Stimulated activated CD8-positive, alpha-beta memory T cell treated with anti-CD3 and anti-CD28 coated beads, Interleukin-12 subunit alpha, Interleukin-12 subunit beta, amount 100 ng/mL, for 1 hour (primary cell): ENCODE measurements at regions not wholly inside any gene's neighbourhood (a gene's known extent, or its start where the extent isn't known, plus 50 kb on each side); places are given as distances from the start of the nearest gene placed in this dataset.

Source experiments
- DNase-seq: peaks from one replicate; pipeline ENCODE4 v3.0.0-alpha.2; 2020; ENCODE audit warnings: low read depth

DNA sequence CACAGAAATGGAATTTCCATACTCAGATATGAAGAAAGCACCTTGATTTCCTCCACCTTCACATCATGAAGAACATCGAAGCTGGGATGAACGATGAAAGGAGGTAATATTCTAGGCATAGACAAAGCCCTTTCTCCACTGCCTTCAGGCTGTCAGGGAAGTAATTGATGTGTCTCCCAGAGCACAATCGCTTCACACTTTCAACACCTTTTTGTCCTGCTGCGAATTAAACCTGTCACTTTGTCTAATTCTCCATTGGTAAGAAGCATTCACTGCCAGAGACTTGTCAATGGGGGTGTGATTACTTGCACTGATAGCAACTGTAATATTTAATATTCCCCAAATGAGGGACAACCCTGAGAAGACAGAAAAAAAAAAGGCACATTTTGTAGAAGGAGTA, 260.1 kb downstream of the ETS1 start:
- DNase-seq, result no peak

- no peak for DNase-seq
Observed at GRCh38 chr11:128326791-128327190, 260.6 kb downstream of the ETS1 start.

DNA sequence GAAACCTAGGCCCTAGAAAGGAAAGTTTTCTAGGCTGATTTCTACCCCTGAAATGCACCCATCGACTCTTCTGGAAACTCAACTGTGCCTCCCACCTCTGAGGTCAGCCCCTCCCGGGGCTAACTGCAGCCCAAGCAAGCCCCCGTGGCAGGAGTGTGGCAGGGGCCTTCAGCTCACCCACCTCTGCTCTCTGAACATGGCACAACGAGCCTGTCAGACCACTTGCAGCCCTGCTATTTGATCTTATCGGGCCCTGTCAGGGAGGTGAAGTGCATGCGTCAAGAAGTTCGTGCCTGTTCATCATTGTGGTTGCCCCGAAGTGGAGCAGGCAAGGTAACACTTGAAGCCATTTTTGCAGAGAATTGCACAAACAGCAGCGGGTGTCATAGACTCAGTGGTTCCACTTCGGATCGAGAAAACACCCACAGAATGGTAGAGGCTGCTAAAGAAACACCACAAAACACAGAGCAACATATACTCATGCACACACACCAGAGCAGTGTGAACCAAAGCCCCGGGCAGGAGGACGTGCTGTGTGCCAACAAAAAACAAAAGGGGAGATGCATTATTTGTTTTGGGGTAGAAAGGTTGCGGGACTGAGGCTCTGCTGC, 262.7 kb downstream of the ETS1 start:
- peak; percentile 70 for DNase-seq

DNA sequence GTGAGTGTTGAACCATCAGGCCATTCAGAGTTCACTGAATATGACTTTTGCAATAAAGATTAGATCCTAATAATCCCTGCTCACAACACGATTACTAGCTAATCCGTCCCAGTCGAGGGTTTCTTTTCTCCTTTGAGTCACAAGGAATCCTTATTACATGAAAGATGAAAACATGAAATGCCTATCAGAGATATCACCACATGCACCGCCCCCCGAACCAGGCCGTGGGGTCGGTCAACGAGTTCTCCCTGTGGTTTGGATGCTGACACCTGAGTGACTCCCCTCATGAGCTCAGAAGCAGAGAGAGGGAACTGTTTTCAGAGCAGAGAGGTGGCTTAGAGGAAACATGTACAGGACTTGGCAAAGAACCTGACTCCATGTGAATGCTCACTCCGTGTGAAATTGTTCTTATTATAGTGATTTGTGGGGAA, 263.3 kb downstream of the ETS1 start:
- peak; percentile 21 for DNase-seq

DNA sequence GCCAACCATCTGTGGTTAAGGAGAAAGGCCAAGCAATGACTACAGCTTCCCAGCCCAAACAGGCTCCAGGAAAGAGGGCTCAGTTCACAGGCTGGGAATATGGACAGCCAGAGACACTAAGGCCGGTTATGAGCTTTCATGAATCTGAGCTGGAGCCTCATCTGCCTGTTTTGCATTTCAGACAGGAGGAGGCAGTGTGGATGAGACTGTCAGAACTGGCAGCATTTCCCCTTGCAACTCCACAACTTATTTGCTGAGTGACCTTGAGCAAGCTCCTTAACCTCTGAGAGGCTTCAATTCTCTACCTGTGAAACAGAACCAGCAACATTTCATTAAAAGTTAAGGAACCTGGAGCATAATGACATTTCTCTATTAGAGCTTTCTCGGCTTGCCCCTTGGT, 264.0 kb downstream of the ETS1 start:
- no peak for DNase-seq

GRCh38 chr11:128318856-128319474, 268.4 kb downstream of the ETS1 start:
- DNase-seq, result peak; percentile 55

DNA sequence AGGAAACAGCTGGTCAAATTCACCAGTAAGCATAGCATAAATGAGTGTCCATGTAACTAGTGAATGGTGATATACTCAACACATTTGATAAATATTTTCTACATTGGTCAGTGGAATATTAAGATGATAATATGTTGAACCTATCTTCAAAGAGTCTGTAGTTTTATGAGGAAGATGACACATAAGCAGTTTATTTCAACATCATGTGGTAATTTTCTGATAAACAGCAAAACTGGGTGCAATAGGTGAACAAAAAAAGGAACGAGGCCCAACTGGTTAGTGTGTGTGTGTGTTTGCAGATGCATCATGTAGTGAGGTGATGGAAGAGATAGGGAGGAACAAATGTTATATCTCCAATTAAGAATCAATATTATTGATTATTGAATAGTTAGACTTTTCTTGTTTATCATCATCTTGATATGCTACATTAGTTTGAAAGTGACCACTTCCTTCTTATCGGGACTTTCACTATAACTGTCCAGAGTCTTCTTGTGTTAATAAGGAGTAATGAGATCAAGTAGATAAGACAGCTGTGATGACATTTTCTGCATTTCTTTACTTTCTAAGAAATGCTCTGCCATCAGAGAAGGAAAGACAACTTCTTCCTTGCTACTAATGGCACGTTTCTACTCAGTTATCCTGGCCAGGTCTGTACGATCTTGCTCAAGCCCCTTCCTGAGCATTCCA, 270.7 kb downstream of the ETS1 start:
- no peak for DNase-seq

GRCh38 chr11:128315933-128316332, 271.4 kb downstream of the ETS1 start:
- DNase-seq, result no peak

GRCh38 chr11:128313931-128314330, 273.4 kb downstream of the ETS1 start:
- DNase-seq, result no peak

DNA sequence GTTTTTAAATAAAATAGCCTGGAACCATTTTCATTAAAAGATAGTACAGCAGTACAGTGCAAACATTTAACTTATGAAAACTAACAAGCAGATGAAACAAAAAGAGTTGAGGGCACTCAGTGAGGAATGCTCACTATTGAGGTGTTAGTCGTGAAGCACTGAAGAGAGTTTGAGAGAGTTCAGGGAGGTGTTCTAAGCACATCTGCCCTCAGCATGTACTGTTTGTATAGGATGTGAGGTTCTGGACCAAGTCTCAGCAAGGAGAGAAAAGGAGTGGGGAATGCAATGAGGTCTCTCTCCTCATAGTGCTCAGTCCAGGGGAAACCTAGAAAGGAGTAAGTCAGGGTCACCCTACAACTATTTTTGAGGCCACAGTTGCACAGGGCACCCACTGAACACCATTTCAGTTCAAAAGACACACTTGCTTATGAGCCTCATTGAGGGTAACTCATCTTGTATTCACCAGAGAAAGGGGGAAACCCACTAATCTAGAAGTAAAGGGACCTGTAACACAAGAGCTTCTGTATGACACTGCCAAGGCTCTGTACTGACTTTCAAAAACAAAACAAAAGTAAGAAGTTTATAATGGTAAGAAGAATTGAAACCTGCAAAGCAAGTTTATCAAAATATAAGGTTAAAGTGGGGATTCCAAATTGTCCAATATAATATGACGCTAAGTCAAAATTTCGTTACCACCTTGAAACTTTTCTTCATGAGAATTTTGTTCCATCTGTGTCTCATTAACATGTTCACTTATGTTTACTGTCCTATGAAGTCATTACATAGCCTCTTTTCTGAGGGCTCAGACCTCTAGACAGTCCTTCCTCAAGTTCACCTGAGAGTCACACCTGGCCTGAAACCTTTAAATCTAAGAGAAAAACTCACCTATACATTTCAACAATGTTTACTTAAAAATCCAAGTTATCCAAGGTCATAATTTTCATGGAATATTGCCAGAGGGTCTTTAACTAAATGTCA, 275.3 kb downstream of the ETS1 start:
- no peak for DNase-seq

GRCh38 chr11:128310676-128311445, 276.5 kb downstream of the ETS1 start:
- no peak for DNase-seq

- DNase-seq, result no peak
Observed at GRCh38 chr11:128310005-128310404, 277.4 kb downstream of the ETS1 start.

- DNase-seq, result no peak
Observed at GRCh38 chr11:128308794-128309193, 278.6 kb downstream of the ETS1 start.

GRCh38 chr11:128305588-128305987, 281.8 kb downstream of the ETS1 start:
- DNase-seq, result no peak

GRCh38 chr11:128304666-128305485, 282.5 kb downstream of the ETS1 start:
- no peak for DNase-seq

GRCh38 chr11:128304116-128304515, 283.2 kb downstream of the ETS1 start:
- DNase-seq, result no peak

DNA sequence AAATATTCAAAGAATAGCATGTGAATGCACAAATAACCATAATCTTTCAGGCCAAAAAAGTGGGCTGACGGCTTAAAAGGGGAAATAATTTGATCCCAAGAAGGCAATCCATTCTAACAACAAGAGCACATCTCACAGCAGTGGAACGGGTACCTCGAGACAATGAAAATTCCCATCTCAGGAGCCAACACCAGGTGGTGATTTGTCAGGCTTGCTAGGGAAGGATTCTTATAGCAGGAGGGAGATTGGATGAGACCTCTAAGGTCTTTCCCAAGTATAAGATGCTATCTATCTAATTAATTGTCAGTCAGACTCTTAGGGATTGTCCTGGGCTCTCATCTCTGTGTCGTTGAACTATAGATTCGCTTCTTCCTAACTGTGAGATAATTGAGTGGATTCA, 284.0 kb downstream of the ETS1 start:
- no peak for DNase-seq

DNA sequence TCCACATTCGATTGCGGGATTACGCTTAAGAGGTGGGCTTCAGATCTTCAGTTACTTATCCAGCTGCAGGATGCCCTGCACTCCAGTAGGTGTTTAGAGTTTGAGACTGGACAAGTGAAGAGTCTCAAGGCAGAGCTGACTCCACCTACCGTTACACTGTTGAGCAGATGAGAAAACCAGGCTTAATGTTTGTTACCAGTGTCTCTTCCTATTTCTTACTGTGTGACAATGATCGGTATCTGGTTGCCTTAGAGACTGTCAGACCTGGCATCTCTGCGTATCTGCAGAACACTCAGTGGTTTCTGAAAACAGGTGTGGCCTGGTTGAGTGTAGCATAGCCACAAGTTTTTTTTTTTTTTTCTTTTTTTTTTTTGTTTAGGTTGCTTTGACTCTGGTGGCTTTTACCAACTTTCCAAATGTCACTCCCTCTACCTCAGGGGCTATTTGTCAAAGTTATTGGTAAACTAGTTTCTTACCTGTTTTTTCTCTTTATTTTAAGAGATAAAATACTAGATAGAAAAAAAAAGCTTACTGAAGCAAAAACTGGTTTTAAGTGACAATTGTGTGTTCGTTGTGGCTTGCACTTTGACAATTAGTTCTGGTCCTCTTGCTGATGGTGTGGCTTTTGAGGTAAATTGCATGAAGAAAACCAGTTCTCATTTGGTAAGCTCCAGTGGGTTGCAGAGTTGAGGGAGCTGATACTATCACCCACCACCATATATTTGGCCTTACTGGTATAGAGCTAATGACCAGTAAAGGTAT, 284.8 kb downstream of the ETS1 start:
- DNase-seq, result peak; percentile 59

GRCh38 chr11:128301756-128302155, 285.6 kb downstream of the ETS1 start:
- no peak for DNase-seq

DNA sequence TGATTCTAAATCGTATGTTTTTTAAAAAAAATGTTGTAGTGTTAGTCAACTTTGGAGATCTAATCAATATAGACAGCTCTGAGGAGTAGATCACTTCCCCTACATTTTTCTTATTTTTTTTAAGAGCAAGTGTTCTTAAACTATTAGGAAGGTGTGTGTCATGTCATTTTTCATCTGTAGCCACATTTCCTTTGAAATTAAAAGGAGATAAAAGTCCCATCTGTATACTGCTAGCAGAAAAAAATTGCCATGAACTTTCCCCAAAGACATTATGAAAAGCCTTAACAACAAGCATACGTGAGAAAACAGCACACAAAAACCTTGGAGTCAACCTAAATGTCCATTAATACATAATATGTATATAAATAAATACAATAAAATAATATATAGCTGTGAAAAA, 286.6 kb downstream of the ETS1 start:
- no peak for DNase-seq
